ENCODE measurements at regions not wholly inside any gene's neighbourhood (a gene's known extent, or its start where the extent isn't known, plus 50 kb on each side); places are given as distances from the start of the nearest gene placed in this dataset.

GRCh38 chr1:56191369-56191768 is 388.0 kb downstream of the PLPP3 start:
- no peak for TF ChIP-seq EP300 (IDR thresholded peaks at IDR 0.05)
- TF ChIP-seq BHLHE40 (IDR thresholded peaks at IDR 0.05; ENCODE audit: low read depth, low read length) = no peak
- TF ChIP-seq CTCF (IDR thresholded peaks at IDR 0.05) = no peak
- no peak for TF ChIP-seq MAFK (IDR thresholded peaks at IDR 0.05; ENCODE audit: partially characterized antibody)
- no peak for TF ChIP-seq ESRRA (IDR thresholded peaks at IDR 0.05; ENCODE audit: borderline replicate concordance, low read length)
- TF ChIP-seq POLR2AphosphoS2 (conservative IDR thresholded peaks at IDR 0.05; ENCODE audit: low read length) = no peak
- TF ChIP-seq RAD21 (conservative IDR thresholded peaks at IDR 0.05 in 1 of 2, IDR thresholded peaks at IDR 0.05 in 1 of 2) = no peak
- TF ChIP-seq SMC3 (IDR thresholded peaks at IDR 0.05) = no peak
